Fibroblast of villous mesenchyme (primary cell): ENCODE measurements at regions not wholly inside any gene's neighbourhood (a gene's known extent, or its start where the extent isn't known, plus 50 kb on each side); places are given as distances from the start of the nearest gene placed in this dataset.

ENCODE experiments used
- DNase-seq: peaks from one replicate; pipeline ENCODE4 v3.0.0-alpha.2; 2010; ENCODE audit warnings: low read depth
- H3K4me3 ChIP-seq: 2 replicates; pipeline ENCODE4 v1.5.1; 2011; ENCODE audit warnings: low read depth, mild to moderate bottlenecking, low read length
- CTCF ChIP-seq: IDR thresholded peaks from 2 replicates; pipeline ENCODE4 v1.5.1; 2012; ENCODE audit warnings: low read depth, mild to moderate bottlenecking, low read length; ENCODE audit not compliant: insufficient read depth

- no peak for TF ChIP-seq CTCF
- no peak overlapping the region for H3K4me3 ChIP-seq
- DNase-seq: peak; percentile 43
Measured at GRCh38 chr16:85473909-85474620, 139.1 kb upstream of the GSE1 start.

- no peak overlapping the region for H3K4me3 ChIP-seq
- no peak for TF ChIP-seq CTCF
- peak; percentile 31 for DNase-seq
Measured at GRCh38 chr16:85474621-85475217, 138.4 kb upstream of the GSE1 start.

GRCh38 chr16:85475233-85475632, 137.9 kb upstream of the GSE1 start:
- DNase-seq: peak; percentile 48
- TF ChIP-seq CTCF: no peak
- no peak overlapping the region for H3K4me3 ChIP-seq

- TF ChIP-seq CTCF: no peak
- H3K4me3 ChIP-seq: no peak overlapping the region
- no peak for DNase-seq
Measured at GRCh38 chr16:85475691-85476300, 137.3 kb upstream of the GSE1 start.

GRCh38 chr16:85476389-85476788, 136.7 kb upstream of the GSE1 start:
- TF ChIP-seq CTCF: no peak
- DNase-seq: no peak
- H3K4me3 ChIP-seq: no peak overlapping the region

- no peak for DNase-seq
- H3K4me3 ChIP-seq: no peak overlapping the region
- no peak for TF ChIP-seq CTCF
Measured at GRCh38 chr16:85477801-85478363, 135.2 kb upstream of the GSE1 start.
